Testis (tissue), 2 donors: ENCODE measurements at regions not wholly inside any gene's neighbourhood (a gene's known extent, or its start where the extent isn't known, plus 50 kb on each side); places are given as distances from the start of the nearest gene placed in this dataset.

Experiments used
- POLR2A ChIP-seq: fragments of 450-650 bp; IDR thresholded peaks from one replicate; pipeline ENCODE4 v1.6.1; 2017; ENCODE audit warnings: antibody characterized with exemption, mild to moderate bottlenecking, moderate library complexity
- TF ChIP-seq, protein P1 (sequence below), 3 experiments: fragments of 450-650 bp in 2 of 3; fragments of 200-600 bp in 1 of 3; sonication (generic) in 1 of 3; IDR thresholded peaks; one replicate each; pipeline ENCODE4 v1.5.1; 2016 to 2019; ENCODE audit warnings: antibody characterized with exemption in 3 of 3, mild to moderate bottlenecking in 2 of 3, moderate library complexity in 1 of 3

DNA sequence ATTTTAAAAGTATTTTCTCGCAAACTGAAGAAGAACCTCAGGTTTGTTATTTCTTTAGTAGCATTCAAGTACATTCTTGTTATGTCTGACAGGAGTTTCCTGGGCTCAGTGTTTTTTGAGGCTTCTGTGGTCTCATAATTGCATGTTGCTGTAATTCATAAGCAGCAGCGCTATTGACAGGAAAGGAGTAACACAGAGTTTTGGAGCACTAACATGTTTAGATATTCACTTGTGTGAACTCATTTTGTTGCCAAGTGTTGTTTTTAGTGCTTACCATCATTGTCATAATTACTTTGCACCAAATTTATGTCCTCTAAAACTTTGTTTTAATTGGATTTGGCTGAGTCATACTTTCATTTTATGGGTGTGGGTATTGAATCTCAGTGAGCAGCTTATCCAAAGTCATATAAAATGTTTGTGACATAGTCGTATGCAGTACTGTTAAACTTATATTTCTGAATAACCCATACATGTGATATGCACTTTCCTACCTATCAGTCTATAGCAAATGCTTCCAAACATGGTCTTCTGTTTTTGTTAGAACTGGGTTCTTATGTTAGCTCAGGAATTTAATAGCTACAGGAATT is 358.7 kb upstream of the CTSO start:
- TF ChIP-seq, protein P1, sequence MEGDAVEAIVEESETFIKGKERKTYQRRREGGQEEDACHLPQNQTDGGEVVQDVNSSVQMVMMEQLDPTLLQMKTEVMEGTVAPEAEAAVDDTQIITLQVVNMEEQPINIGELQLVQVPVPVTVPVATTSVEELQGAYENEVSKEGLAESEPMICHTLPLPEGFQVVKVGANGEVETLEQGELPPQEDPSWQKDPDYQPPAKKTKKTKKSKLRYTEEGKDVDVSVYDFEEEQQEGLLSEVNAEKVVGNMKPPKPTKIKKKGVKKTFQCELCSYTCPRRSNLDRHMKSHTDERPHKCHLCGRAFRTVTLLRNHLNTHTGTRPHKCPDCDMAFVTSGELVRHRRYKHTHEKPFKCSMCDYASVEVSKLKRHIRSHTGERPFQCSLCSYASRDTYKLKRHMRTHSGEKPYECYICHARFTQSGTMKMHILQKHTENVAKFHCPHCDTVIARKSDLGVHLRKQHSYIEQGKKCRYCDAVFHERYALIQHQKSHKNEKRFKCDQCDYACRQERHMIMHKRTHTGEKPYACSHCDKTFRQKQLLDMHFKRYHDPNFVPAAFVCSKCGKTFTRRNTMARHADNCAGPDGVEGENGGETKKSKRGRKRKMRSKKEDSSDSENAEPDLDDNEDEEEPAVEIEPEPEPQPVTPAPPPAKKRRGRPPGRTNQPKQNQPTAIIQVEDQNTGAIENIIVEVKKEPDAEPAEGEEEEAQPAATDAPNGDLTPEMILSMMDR (IDR thresholded peaks at IDR 0.05), result no peak
- TF ChIP-seq POLR2A, result no peak
